H1 (cell line): ENCODE measurements at regions not wholly inside any gene's neighbourhood (a gene's known extent, or its start where the extent isn't known, plus 50 kb on each side); places are given as distances from the start of the nearest gene placed in this dataset.

Experiments used
- CTCF ChIA-PET: fragments of 300-600 bp; sonication (Branson Sonifier 250); formaldehyde crosslinking; loops from one replicate; lab custom pipeline; 2021; ENCODE audit not compliant: partially characterized antibody; lab: Charles Lee
- POLR2A ChIA-PET: fragments of 300-600 bp; sonication (Branson Sonifier 250); formaldehyde crosslinking; loops from one replicate; lab custom pipeline; 2021; ENCODE audit warnings: inconsistent platforms; ENCODE audit not compliant: partially characterized antibody; lab: Charles Lee
- DNase-seq, 2 experiments: peaks; one replicate each; pipeline versions ENCODE4 v3.0.0 to v3.0.0-alpha.2; 2010 to 2022; ENCODE audit warnings: low spot score in 2 of 2, low read depth in 1 of 2, mixed read lengths in 1 of 2
- FAIRE-seq: peaks from 2 replicates; lab custom pipeline; 2011; peaks lifted over from hg19 to GRCh38; lab: Jason Lieb, UNC
- H2AFZ ChIP-seq: 2 replicates; pipeline ENCODE4 v1.8.1; 2012; ENCODE audit warnings: low read length, inconsistent platforms
- H2AK5ac ChIP-seq: 2 replicates; pipeline ENCODE4 v1.6.1; 2013; ENCODE audit warnings: low read depth, low read length
- H2BK120ac ChIP-seq: replicated peaks from 2 replicates; pipeline ENCODE3; 2013; ENCODE audit warnings: low read depth, low read length, inconsistent platforms
- H2BK12ac ChIP-seq: 2 replicates; pipeline ENCODE4 v1.6.1; 2013; ENCODE audit warnings: low read depth, low read length
- H2BK15ac ChIP-seq: 2 replicates; pipeline ENCODE4 v1.6.1; 2013; ENCODE audit warnings: low read length
- H2BK20ac ChIP-seq: 2 replicates; pipeline ENCODE4 v1.6.1; 2013; ENCODE audit warnings: low read length
- H2BK5ac ChIP-seq: 2 replicates; pipeline ENCODE4 v1.6.1; 2013; ENCODE audit warnings: low read depth, low read length
- H3K14ac ChIP-seq: 2 replicates; pipeline ENCODE4 v1.6.1; 2013; ENCODE audit warnings: inconsistent platforms; ENCODE audit not compliant: insufficient read length
- H3K18ac ChIP-seq: 2 replicates; pipeline ENCODE4 v1.6.1; 2013; ENCODE audit warnings: low read length; ENCODE audit errors: extremely low read depth
- H3K23ac ChIP-seq: 2 replicates; pipeline ENCODE4 v1.6.1; 2013; ENCODE audit warnings: inconsistent platforms; ENCODE audit not compliant: insufficient read length
- H3K23me2 ChIP-seq: 2 replicates; pipeline ENCODE4 v1.6.1; 2013; ENCODE audit warnings: low read depth, low read length
- H3K27ac ChIP-seq: 2 replicates; pipeline ENCODE4 v1.6.1; 2011; ENCODE audit warnings: low read depth, low read length, inconsistent platforms
- H3K27me3 ChIP-seq, 4 experiments: replicated peaks in 1 of 4; 1 replicate in 1 of 4; 2 replicates in 3 of 4; pipeline versions ENCODE4 v1.6.1 to v1.8.1; 2011 to 2013; ENCODE audit warnings: low read length in 3 of 4, mild to moderate bottlenecking in 3 of 4, inconsistent platforms in 2 of 4, mixed read lengths in 2 of 4, moderate library complexity in 1 of 4; ENCODE audit not compliant: control insufficient read depth in 3 of 4, insufficient read depth in 3 of 4; ENCODE audit errors: extremely low read depth in 1 of 4
- H3K36me3 ChIP-seq, 4 experiments: 2 replicates each; pipeline versions ENCODE4 v1.6.1 to v1.8.1; 2011 to 2013; ENCODE audit warnings: mild to moderate bottlenecking in 4 of 4, low read length in 3 of 4, moderate library complexity in 2 of 4, control low read depth in 1 of 4, inconsistent platforms in 1 of 4; ENCODE audit not compliant: insufficient read depth in 4 of 4, control insufficient read depth in 2 of 4
- H3K4ac ChIP-seq: replicated peaks from 2 replicates; pipeline ENCODE3; 2013; ENCODE audit warnings: low read length, low read depth, mixed read lengths, inconsistent platforms; ENCODE audit not compliant: insufficient read length
- H3K4me1 ChIP-seq, 4 experiments: replicated peaks in 1 of 4; 1 replicate in 1 of 4; 2 replicates in 3 of 4; pipeline versions ENCODE4 v1.6.1 to v1.8.1; 2011 to 2013; ENCODE audit warnings: low read length in 3 of 4, inconsistent platforms in 2 of 4, mixed read lengths in 1 of 4; ENCODE audit not compliant: insufficient read depth in 4 of 4, control insufficient read depth in 3 of 4
- H3K4me2 ChIP-seq, 2 experiments: 2 replicates each; pipeline versions ENCODE4 v1.6.1 to v1.8.1; 2011 to 2013; ENCODE audit warnings: low read depth in 2 of 2, low read length in 2 of 2, control low read depth in 1 of 2, inconsistent platforms in 1 of 2, mild to moderate bottlenecking in 1 of 2; ENCODE audit not compliant: insufficient read depth in 1 of 2
- H3K4me3 ChIP-seq, 4 experiments: fragments of 200-600, 300-600 bp in 1 of 4; sonication (generic), shearing (Covaris generic), sonication (Bioruptor Twin) in 1 of 4; 2 replicates each; pipeline versions ENCODE4 v1.5.1 to v1.8.1; 2011 to 2016; ENCODE audit warnings: low read length in 4 of 4, low read depth in 3 of 4, control low read depth in 2 of 4, inconsistent platforms in 2 of 4, mild to moderate bottlenecking in 2 of 4, mixed read lengths in 1 of 4, moderate library complexity in 1 of 4; ENCODE audit not compliant: insufficient read depth in 2 of 4; ENCODE audit errors: extremely low read depth in 1 of 4
- H3K56ac ChIP-seq: replicated peaks from 2 replicates; pipeline ENCODE3; 2013; ENCODE audit warnings: low read depth, mild to moderate bottlenecking, mixed read lengths, low read length, inconsistent platforms; ENCODE audit not compliant: insufficient read length
- H3K79me1 ChIP-seq: 2 replicates; pipeline ENCODE4 v1.6.1; 2013; ENCODE audit warnings: low read depth, low read length, control low read depth
- H3K79me2 ChIP-seq, 2 experiments: 2 replicates each; pipeline versions ENCODE4 v1.6.1 to v1.8.1; 2012 to 2013; ENCODE audit warnings: low read length in 2 of 2, mild to moderate bottlenecking in 2 of 2, inconsistent platforms in 1 of 2; ENCODE audit not compliant: insufficient read depth in 2 of 2, control insufficient read depth in 1 of 2
- H3K9ac ChIP-seq, 4 experiments: replicated peaks in 1 of 4; 1 replicate in 1 of 4; 2 replicates in 3 of 4; pipeline versions ENCODE4 v1.6.1 to v1.8.1; 2011 to 2013; ENCODE audit warnings: low read depth in 3 of 4, low read length in 3 of 4, control low read depth in 2 of 4, mild to moderate bottlenecking in 2 of 4, moderate library complexity in 2 of 4, inconsistent platforms in 1 of 4; ENCODE audit errors: extremely low read depth in 1 of 4
- H3K9me3 ChIP-seq, 2 experiments: 2 replicates each; pipeline versions ENCODE4 v1.6.1 to v1.8.1; 2012 to 2013; ENCODE audit warnings: mild to moderate bottlenecking in 2 of 2, moderate library complexity in 2 of 2, control low read depth in 1 of 2, inconsistent platforms in 1 of 2, low read depth in 1 of 2, low read length in 1 of 2, mixed read lengths in 1 of 2; ENCODE audit not compliant: insufficient read depth in 2 of 2
- H4K20me1 ChIP-seq, 2 experiments: replicated peaks in 1 of 2; 2 replicates each; pipeline versions ENCODE3 to v1.8.1; 2011 to 2013; ENCODE audit warnings: inconsistent platforms in 2 of 2, low read length in 2 of 2, mild to moderate bottlenecking in 1 of 2; ENCODE audit not compliant: insufficient read depth in 2 of 2, control insufficient read depth in 1 of 2
- H4K5ac ChIP-seq: 2 replicates; pipeline ENCODE4 v1.6.1; 2013; ENCODE audit warnings: low read length, low read depth, mixed read lengths, inconsistent platforms; ENCODE audit not compliant: insufficient read length
- H4K8ac ChIP-seq: 2 replicates; pipeline ENCODE4 v1.8.0; 2013; ENCODE audit warnings: mild to moderate bottlenecking, moderate library complexity, low read length, inconsistent platforms; ENCODE audit not compliant: insufficient read depth; ENCODE audit errors: extremely low read depth
- H4K91ac ChIP-seq: replicated peaks from 2 replicates; pipeline ENCODE3; 2013; ENCODE audit warnings: low read length, mixed read lengths, inconsistent platforms; ENCODE audit not compliant: insufficient read length
- ATF2 ChIP-seq: IDR thresholded peaks from 2 replicates; pipeline ENCODE4 v1.6.1; 2012; ENCODE audit warnings: low read length, inconsistent platforms
- CBX8 ChIP-seq: fragments of 300-800, 300-1000 bp; sonication (generic); IDR thresholded peaks from 2 replicates; pipeline ENCODE4 v1.7.1; 2016; ENCODE audit warnings: low read depth, low read length, borderline replicate concordance
- CTCF ChIP-seq, 3 experiments: IDR thresholded peaks; 1 replicate in 2 of 3; 2 replicates in 1 of 3; pipeline versions ENCODE4 v1.5.1 to v1.6.1; 2011; ENCODE audit warnings: low read length in 3 of 3, mild to moderate bottlenecking in 3 of 3, inconsistent platforms in 2 of 3, low read depth in 1 of 3, moderate library complexity in 1 of 3; ENCODE audit not compliant: insufficient read depth in 1 of 3; ENCODE audit errors: control extremely low read depth in 1 of 3
- HDAC2 ChIP-seq, 2 experiments: fragments of 300-600 bp in 1 of 2; sonication (generic) in 1 of 2; IDR thresholded peaks; 2 replicates each; pipeline ENCODE4 v1.6.1; 2011 to 2012; ENCODE audit warnings: low read depth in 2 of 2, low read length in 2 of 2, mild to moderate bottlenecking in 2 of 2, moderate library complexity in 2 of 2, borderline replicate concordance in 1 of 2, inconsistent platforms in 1 of 2
- RNF2 ChIP-seq: fragments of 200-900, 300-1000 bp; sonication (generic); IDR thresholded peaks from 2 replicates; pipeline ENCODE4 v1.7.1; 2016; ENCODE audit warnings: borderline replicate concordance, low read depth, mild to moderate bottlenecking, antibody characterized with exemption, low read length; ENCODE audit not compliant: poor library complexity, severe bottlenecking; ENCODE audit errors: missing control alignments
- SAP30 ChIP-seq: fragments of 300-600 bp; sonication (generic); IDR thresholded peaks from 2 replicates; pipeline ENCODE4 v1.7.1; 2012; ENCODE audit warnings: low read length, moderate library complexity, mild to moderate bottlenecking, inconsistent platforms; ENCODE audit not compliant: insufficient read depth, insufficient replicate concordance
- SRF ChIP-seq: IDR thresholded peaks from 2 replicates; pipeline ENCODE4 v1.6.1; 2011; ENCODE audit warnings: mild to moderate bottlenecking, low read depth, low read length, moderate library complexity
- TBP ChIP-seq: IDR thresholded peaks from 2 replicates; pipeline ENCODE4 v1.6.1; 2011; ENCODE audit warnings: low read depth, low read length, improper control_type of control experiment
- WGBS, 2 experiments: shearing (Covaris generic) in 1 of 2; methylation state at CpG; one replicate each; pipeline versions ENCODE4 v1.1.6 to v1.1.7; 2013 to 2015; ENCODE audit warnings: low lambda C conversion rate in 2 of 2, mixed read lengths in 2 of 2, inconsistent platforms in 1 of 2, low coverage in 1 of 2, missing lambda C conversion rate in 1 of 2; ENCODE audit not compliant: insufficient replicate concordance in 2 of 2, insufficient coverage in 1 of 2, insufficient read length in 1 of 2; ENCODE audit errors: extremely low coverage in 1 of 2, missing lambda C conversion rate in 1 of 2; 5-methylcytosine and 5-hydroxymethylcytosine counted together

- Histone ChIP-seq H3K23ac (no peak overlapping the region), H2BK5ac (no peak overlapping the region), H3K18ac (no peak overlapping the region), H3K9ac (no peak overlapping the region), H3K79me2 (no peaks in the 10 kb centered on the region), H3K36me3 (peaks cover 0 to 2% (median 1%) of the 10 kb centered on the region in 4 experiments; a peak in 3 of 8 replicates), H3K27ac (no peak overlapping the region), H3K9me3 (peaks cover 2 to 12% of the 10 kb centered on the region in 2 experiments; a peak in 3 of 4 replicates), H3K14ac (no peak overlapping the region), H3K4me2 (no peak overlapping the region), H2AK5ac (no peak overlapping the region), H3K4me1 (no peaks in the 10 kb centered on the region), H3K79me1 (no peaks in the 10 kb centered on the region), H2BK15ac (no peak overlapping the region), H2BK12ac (no peak overlapping the region), H4K5ac (no peak overlapping the region), H2AFZ (no peak overlapping the region), H3K4ac (no peak overlapping the region), H3K27me3 (no peaks in the 10 kb centered on the region), H3K56ac (no peak overlapping the region), H3K23me2 (no peaks in the 10 kb centered on the region), H4K91ac (no peak overlapping the region), H2BK20ac (no peak overlapping the region), H4K8ac (no peak overlapping the region), H3K4me3 (no peak overlapping the region), H4K20me1 (no peaks in the 10 kb centered on the region), H2BK120ac (no peak overlapping the region)
- POLR2A ChIA-PET: no interaction called here
- FAIRE-seq (no peak), DNase-seq (no peak)
- TF ChIP-seq TBP: no peak
- no peak for TF ChIP-seq SAP30
- TF ChIP-seq ATF2: no peak
- no peak for TF ChIP-seq RNF2
- no peak for TF ChIP-seq SRF
- no peak for TF ChIP-seq CTCF (IDR thresholded peaks at IDR 0.05; ENCODE audit: control extremely low read depth in 1 of 3, insufficient read depth in 1 of 3, low read depth in 1 of 3, low read length in 3 of 3)
- no peak for TF ChIP-seq CBX8
- TF ChIP-seq HDAC2 (IDR thresholded peaks at IDR 0.05; ENCODE audit: borderline replicate concordance in 1 of 2, low read depth in 2 of 2, low read length in 2 of 2): no peak
- 95% methylated on average over 2 of the region's 2 CpGs; no CpG with 5 or more reads in 1 of the 2 experiments for WGBS, 2 experiments
- CTCF ChIA-PET: no interaction called here
Measured at GRCh38 chr17:53409588-53409987, 413.1 kb upstream of the KIF2B start.
